Posterior vena cava (tissue), 2 donors: ENCODE measurements at regions not wholly inside any gene's neighbourhood (a gene's known extent, or its start where the extent isn't known, plus 50 kb on each side); places are given as distances from the start of the nearest gene placed in this dataset.
"Not testable (repeated sequence)": the region's sequence is repeated elsewhere in the genome, so short reads cannot be mapped to it uniquely, and the experiment has no call there.

ENCODE experiments used
- DNase-seq: peaks from one replicate; pipeline ENCODE4 v3.0.0-alpha.2; 2020; ENCODE audit warnings: low spot score
- intact Hi-C, 2 donors: fragments of 100-400 bp; cut with DNase I; formaldehyde crosslinking; loops; one replicate each; pipeline versions ENCODE4 v1.14.1 to v1.14.2; 2022 to 2023
- donor health status: DM: yes; HTN: yes; CAD: no.
- donor health status: DM: yes; HTN: yes; CAD: no.

GRCh38 chr12:9387450-9387849, 179.3 kb upstream of the PZP start:
- DNase-seq = no peak

DNA sequence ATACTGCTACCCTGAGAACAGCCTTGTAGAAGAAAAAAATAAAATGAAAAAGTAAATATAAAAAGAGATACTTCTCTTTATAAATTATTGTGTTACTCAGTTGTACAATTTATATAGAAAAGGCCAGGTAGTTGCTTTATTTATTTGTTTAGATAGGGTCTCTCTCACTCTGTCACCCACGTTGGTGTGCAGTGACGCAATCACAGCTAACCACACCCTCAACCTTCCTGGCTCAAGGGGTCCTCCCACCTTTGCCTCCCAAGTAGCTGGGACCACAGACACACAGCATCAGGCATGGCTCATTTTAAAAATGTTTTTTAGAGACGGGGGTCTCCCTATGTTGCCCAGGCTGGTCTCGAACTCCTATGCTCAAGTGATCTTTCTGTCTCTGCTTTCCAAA, 175.4 kb upstream of the PZP start:
- intact Hi-C loops = no loop called here
- DNase-seq = no peak

More at GRCh38 chr12:9387450-9387849, 179.3 kb upstream of the PZP start:
- intact Hi-C loops = no loop called here

- no peak for DNase-seq
- intact Hi-C loops = no loop called here
Observed at GRCh38 chr12:9381619-9382018, 173.4 kb upstream of the PZP start.

GRCh38 chr12:9380650-9381049, 172.5 kb upstream of the PZP start:
- no peak for DNase-seq
- intact Hi-C loops = no loop called here

DNA sequence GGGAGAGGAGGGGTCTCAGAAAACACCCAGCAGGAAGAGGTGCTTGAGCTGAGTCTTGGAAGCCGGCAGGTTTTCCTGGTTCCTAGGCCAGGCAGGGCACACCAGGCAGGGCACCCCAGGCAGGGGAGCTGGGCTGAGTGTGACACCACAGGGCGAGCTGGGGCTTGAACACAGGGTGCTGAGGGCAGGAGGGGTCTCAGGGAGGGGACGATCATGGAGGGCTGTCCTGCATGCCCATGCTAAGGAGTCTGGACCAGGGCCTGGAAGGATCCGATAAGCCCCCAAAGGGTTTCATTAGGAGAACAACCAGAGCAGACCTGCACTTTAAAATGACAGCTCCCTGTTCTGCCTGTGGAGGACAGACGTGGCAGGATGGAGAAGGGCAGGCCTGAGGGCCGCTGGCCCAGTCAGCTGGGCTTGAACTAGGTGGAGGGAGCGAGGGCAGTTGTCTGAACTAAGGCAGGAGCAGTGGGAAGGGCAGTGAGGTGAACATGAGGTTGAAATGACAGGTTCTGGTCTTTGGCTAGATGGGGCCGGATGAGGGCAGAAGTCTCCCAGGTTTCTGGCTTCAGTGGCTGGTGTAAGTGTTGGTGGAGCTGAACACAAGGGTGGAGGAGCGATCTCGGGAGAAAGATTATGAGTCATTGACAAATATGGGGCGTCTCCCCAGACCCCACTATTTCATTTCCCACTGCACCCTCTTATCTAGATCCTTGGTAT, 171.0 kb upstream of the PZP start:
- intact Hi-C loops = no loop called here
- DNase-seq = no peak

- no peak for DNase-seq
- intact Hi-C loops = no loop called here
Observed at GRCh38 chr12:9378430-9378835, 170.2 kb upstream of the PZP start.

DNA sequence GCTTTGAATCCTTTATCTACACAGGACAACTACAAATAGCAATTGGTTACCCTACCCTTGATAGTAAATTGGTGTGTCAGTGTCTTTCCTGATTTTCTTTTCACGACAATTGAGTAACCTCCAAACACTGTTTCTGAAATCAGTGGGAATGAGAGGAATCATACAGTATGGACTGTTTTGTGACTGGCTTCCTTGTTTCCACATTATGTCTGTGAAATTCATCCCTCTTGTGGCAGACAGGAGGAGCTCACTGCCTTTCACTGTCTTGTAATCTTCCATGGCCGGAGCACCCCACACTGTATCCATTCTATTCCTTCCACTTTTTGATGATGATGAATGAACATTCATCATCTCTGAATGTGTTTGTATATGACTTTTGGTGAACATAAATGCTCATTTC, 164.0 kb upstream of the PZP start:
- no peak for DNase-seq
- intact Hi-C loops = no loop called here

GRCh38 chr12:9367828-9368227, 159.6 kb upstream of the PZP start:
- DNase-seq = no peak
- intact Hi-C loops = no loop called here

GRCh38 chr12:9367201-9367600, 159.0 kb upstream of the PZP start:
- DNase-seq = no peak
- intact Hi-C loops = no loop called here

DNA sequence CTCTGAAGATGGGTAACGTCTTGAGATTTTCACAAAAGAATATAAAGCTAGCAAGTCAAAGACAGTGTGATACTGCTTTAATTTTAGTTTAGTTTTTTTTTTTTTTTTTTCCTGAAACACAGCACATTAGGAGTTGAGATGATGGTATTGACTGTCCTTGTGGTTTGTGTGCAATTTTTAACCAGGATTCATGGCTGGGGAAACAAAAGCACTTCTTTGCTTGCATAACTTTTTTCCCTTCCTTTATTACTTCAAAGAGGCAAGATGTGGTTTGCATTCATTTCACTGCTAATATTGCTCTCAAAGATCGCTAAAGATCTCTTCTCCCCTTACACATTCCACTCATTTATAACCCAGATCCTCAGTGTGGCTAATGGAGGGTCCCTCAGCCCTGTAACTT, 157.1 kb upstream of the PZP start:
- intact Hi-C loops = no loop called here
- no peak for DNase-seq

DNA sequence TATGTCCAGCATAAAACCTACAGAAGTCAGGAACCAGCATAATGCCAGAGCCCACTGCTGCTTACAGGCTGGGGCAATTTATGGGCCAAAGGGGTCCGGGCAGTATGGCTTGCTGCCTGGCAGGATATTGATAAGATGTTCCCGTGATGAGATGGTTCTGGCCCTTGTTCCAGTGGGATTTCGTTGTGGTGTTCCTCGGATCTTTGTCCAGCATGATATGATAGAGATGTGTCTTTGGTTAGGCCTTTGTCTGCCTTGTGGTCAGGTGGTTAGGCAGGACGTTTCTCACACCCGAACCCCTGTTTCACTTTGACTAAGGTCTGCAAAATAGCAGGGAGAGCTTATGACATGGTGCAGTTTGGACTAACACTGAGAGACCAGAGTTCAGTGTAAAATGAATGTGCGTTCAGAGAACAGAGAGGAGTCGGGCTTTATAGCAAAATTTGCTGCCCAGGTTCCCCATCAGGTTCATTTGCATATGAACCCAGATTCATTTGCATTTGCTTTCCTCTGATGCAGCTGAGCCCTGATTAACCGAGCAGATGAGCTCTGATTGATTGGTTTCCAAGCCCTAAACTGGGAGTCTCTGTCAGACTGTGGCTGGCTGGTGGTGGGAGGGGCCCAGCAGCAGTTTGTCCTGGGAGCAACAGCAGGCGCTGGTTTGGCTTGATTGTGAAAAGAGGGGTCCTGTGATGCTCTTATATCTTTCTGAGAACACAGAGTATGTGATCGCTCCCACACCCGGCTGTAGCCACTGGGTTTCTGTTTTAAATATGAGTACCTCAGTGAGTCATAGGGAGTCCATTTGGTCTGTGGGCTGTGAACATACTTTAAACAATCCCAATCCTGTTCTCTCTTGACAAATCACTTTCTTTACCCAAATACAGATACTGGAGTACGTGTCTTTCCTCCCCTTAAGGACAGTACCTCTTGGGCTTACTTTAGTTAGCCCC, 156.3 kb upstream of the PZP start:
- intact Hi-C loops = no loop called here
- no peak for DNase-seq

GRCh38 chr12:9363145-9363544, 154.9 kb upstream of the PZP start:
- intact Hi-C loops = no loop called here
- no peak for DNase-seq

DNA sequence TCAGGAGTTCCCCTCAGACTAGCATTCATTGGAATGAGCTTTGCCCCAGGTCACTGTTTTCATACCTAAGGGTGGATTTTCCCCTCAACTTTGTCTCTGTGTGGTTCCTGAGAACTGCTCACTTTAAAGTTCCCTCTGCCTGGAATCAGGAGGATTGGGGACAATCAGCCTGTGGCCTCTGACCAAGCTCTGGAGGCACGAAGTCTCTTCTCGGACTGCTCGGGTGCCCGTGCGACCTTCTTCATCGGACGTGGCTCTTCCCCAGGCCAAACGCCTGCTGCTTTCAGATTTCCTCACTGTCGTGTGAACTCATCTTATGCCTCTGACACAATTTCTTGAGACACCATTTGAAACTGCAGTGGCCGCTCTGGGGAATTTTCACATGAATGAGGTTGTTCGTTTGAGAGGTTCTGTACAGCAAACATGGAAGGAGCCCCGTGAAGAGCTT, 153.7 kb upstream of the PZP start:
- intact Hi-C loops = no loop called here
- DNase-seq = no peak

DNA sequence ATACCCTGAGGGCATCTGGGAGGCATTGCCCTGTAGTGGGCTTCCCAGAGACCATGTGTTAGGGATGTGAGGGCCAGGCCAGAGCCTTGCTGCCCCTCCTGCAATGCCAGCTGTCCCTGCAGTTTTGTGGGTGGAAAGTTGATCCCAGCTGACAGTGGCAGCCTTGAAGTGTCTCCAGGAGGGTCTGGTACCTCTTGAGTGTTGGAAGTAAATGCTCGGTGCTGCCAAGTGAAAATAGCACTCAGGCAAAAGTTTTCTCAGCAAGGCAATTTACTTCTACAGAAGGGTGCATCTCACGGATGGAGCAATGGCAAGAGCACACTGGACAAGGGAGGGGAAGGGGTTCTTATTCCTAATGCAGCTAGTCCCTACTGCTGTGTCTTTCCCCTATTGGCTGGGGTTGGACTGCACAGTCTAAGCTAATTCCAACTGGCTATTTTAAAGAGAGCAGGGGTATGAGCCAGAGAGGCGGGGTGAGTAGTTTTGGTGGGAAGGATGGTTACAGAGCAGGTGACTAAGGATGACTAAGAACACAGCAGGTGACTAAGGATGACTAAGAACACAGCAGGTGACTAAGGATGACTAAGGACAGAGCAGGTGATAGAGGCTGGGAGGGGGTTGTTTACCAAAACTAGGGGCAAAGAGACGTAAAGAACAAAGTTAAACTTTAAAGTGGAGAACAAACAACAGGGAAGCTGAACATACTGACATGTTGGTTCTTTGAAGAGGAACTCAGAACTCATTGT, 146.0 kb upstream of the PZP start:
- DNase-seq, intact Hi-C loops: not testable (repeated sequence)

GRCh38 chr12:9351136-9351535, 142.9 kb upstream of the PZP start:
- DNase-seq = no peak
- intact Hi-C loops = no loop called here

DNA sequence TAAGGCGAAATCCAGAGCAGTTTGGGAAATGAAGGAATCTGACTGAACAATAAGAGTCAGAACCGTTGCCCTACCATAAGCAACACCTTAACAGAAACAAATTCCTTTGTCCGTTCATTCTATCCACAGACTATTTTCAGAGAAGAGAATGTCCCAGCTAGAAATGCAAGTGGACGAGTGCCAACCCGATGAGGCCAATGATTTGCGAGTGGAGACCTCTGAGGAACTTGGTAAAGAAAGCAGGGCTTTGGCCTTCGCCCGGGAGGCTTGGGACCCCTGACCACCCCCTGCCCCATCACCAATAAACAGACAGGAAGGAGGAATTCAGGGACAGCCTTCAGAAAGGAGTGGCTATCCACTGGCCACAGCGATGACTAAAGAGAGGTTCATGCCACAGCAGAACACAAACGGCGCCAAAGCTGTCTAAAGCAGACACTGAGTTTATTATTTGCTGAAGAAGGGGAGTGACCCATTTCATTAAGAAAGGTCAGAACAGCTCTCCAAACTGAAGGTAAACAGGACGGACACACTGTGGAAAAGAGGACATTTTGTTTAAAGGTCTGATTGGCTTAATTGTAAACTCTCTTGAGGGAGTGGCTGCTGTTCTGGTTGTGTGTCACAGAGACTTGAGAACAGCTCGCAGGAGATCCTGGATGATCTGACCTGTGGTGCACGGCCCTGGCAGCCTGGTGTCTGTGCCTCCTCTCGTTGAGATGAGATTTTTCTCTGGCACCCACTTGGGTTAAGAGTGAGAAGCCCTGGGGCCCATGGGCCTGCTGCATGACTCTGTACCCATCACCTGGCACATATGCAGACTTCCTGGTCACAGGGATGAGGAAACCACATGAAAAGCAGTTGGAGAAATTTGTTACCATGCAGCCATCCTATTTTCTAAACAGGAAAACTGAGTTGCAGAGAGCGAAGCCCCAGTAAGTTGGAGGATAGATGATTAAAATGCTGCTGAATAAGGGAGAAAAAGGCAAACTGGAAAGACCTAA, 142.0 kb upstream of the PZP start:
- intact Hi-C loops = no loop called here
- DNase-seq = no peak

GRCh38 chr12:9348906-9349518, 140.8 kb upstream of the PZP start:
- intact Hi-C loops = no loop called here
- peak; percentile 75 for DNase-seq
